CD4-positive, CD25-positive, alpha-beta regulatory T cell (primary cell): ENCODE measurements at regions not wholly inside any gene's neighbourhood (a gene's known extent, or its start where the extent isn't known, plus 50 kb on each side); places are given as distances from the start of the nearest gene placed in this dataset.
A peak's percentile ranks its signal among the peaks of the same experiment; 100 is the strongest.

Experiments
- ATAC-seq, 2 donors: fragments of 150-1000 bp; cut with Tn5 transposase; one replicate each; pipeline ENCODE4 v1.10.0; 2021; ENCODE audit warnings: low read depth in 2 of 2, moderate number of reproducible peaks in 2 of 2, moderate library complexity in 1 of 2
- DNase-seq, 3 donors: peaks; one replicate each; pipeline versions ENCODE4 v3.0.0 to v3.0.0-alpha.2; 2012 to 2022; ENCODE audit warnings: mixed read lengths in 1 of 3
- H3K27ac ChIP-seq: one replicate; pipeline ENCODE4 v1.7.0; 2013; ENCODE audit warnings: mild to moderate bottlenecking, low read length; ENCODE audit not compliant: insufficient read depth, poor library complexity, severe bottlenecking
- H3K27me3 ChIP-seq: one replicate; pipeline ENCODE4 v1.7.0; 2013; ENCODE audit warnings: low read length; ENCODE audit not compliant: control insufficient read depth, insufficient read depth
- H3K36me3 ChIP-seq: one replicate; pipeline ENCODE4 v1.7.0; 2013; ENCODE audit warnings: mild to moderate bottlenecking, low read length, moderate library complexity; ENCODE audit not compliant: control insufficient read depth, insufficient read depth
- H3K4me1 ChIP-seq: 2 replicates; pipeline ENCODE4 v1.7.0; 2013; ENCODE audit warnings: mild to moderate bottlenecking, low read length; ENCODE audit not compliant: insufficient read depth, control insufficient read depth, poor library complexity, severe bottlenecking
- H3K4me3 ChIP-seq: one replicate; pipeline ENCODE4 v1.7.0; 2013; ENCODE audit warnings: low read depth, mild to moderate bottlenecking, low read length, moderate library complexity
- H3K9me3 ChIP-seq, 2 experiments: 1 replicate in 1 of 2; 2 replicates in 1 of 2; pipeline ENCODE4 v1.7.0; 2013; ENCODE audit warnings: low read length in 2 of 2, mild to moderate bottlenecking in 1 of 2, moderate library complexity in 1 of 2; ENCODE audit not compliant: control insufficient read depth in 2 of 2
- H3K27ac Mint-ChIP-seq, 3 donors: one replicate each; pipeline ENCODE4 v1.8.0; 2020 to 2022; ENCODE audit warnings: mild to moderate bottlenecking in 3 of 3, mixed read lengths in 3 of 3, moderate library complexity in 2 of 3
- H3K27me3 Mint-ChIP-seq: one replicate; pipeline ENCODE4 v1.8.0; 2022; ENCODE audit warnings: mild to moderate bottlenecking, mixed read lengths
- H3K36me3 Mint-ChIP-seq: one replicate; pipeline ENCODE4 v1.8.0; 2020; ENCODE audit warnings: mixed read lengths
- H3K4me1 Mint-ChIP-seq, 4 donors: one replicate each; pipeline ENCODE4 v1.8.0; 2020 to 2022; ENCODE audit warnings: mixed read lengths in 4 of 4, mild to moderate bottlenecking in 1 of 4
- H3K4me3 Mint-ChIP-seq, 4 donors: one replicate each; pipeline ENCODE4 v1.8.0; 2020 to 2022; ENCODE audit warnings: mild to moderate bottlenecking in 4 of 4, mixed read lengths in 4 of 4, moderate library complexity in 3 of 4
- H3K9me3 Mint-ChIP-seq, 7 donors: one replicate each; pipeline ENCODE4 v1.8.0; 2020 to 2022; ENCODE audit warnings: mixed read lengths in 7 of 7, mild to moderate bottlenecking in 3 of 7, moderate library complexity in 2 of 7

DNA sequence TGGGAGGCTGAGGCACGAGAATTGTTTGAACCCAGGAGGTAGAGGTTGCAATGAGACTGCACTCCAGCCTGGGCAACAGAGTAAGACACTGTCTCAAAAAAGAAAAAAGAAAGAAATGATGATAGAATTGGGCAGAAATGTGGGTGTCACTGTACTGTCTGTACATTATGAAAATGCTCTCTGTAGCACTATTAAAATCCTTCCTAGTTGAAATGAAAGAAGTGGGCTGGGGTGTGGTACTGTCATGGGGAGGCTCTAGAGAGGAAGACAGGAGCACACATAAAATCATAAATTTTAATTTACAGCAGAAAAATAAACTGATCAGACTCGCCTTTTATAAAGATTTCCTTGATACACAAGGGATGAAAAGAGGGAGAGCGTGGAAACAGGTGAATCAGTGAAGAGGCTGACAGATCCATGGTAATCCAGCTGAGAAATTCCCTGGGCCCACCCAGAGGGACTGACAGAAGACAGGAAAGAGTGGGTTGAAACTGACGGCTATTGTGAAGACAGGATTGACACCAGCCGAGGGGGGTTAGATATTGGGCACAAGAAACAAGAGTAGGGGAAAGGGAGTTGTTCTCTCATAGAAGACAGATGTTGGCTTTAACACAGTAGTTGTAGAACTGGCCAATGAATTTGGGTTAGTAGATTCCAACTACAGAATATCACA is 96.4 kb upstream of the ATL2 start:
- DNase-seq: no peak
- H3K36me3 Mint-ChIP-seq: no peaks in the 10 kb centered on the region
- peak overlapping the region in 1 of 3 donors; percentile 57 for H3K27ac Mint-ChIP-seq
- no peak for ATAC-seq
- peaks cover 0 to 1% (median 0%) of the 10 kb centered on the region in 7 donors for H3K9me3 Mint-ChIP-seq
- Histone ChIP-seq H3K36me3 (no peaks in the 10 kb centered on the region), H3K4me1 (no peaks in the 10 kb centered on the region), H3K27me3 (peaks cover 5% of the 10 kb centered on the region), H3K9me3 (no peaks in the 10 kb centered on the region), H3K4me3 (no peak overlapping the region), H3K27ac (no peak overlapping the region)
- H3K4me1 Mint-ChIP-seq: peaks cover 0 to 6% (median 2%) of the 10 kb centered on the region in 4 donors
- H3K27me3 Mint-ChIP-seq: peaks cover 8% of the 10 kb centered on the region
- peak overlapping the region in 1 of 4 donors; percentile 4 for H3K4me3 Mint-ChIP-seq

DNA sequence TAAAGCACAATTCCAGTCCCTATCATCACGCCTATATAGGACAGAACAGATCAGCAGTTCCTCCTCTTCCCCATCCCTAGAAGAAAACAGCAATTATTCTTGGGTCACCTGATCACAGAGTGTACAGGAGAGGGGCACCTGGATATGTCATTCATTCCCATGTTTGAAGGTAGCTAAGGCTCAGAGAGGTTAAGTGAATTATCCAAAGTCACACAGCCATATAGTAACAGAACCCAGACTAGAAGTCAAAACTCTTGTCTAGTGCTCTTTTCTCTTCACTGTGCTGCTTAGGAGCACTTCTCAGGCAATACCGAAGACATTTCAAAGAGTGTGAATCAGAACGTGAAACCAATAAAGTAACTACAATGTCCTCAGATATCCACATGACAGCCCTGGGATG is 93.0 kb upstream of the ATL2 start:
- peaks cover 0 to 6% (median 2%) of the 10 kb centered on the region in 4 donors for H3K4me1 Mint-ChIP-seq
- ATAC-seq (no peak), DNase-seq (no peak)
- H3K27ac ChIP-seq: no peak overlapping the region
- H3K9me3 ChIP-seq: no peaks in the 10 kb centered on the region
- peaks cover 5% of the 10 kb centered on the region for H3K27me3 ChIP-seq
- H3K4me3 ChIP-seq: no peak overlapping the region
- H3K27me3 Mint-ChIP-seq: peaks cover 13% of the 10 kb centered on the region
- H3K4me3 Mint-ChIP-seq: no peak overlapping the region
- H3K36me3 Mint-ChIP-seq: no peaks in the 10 kb centered on the region
- no peak overlapping the region for H3K27ac Mint-ChIP-seq
- no peaks in the 10 kb centered on the region for H3K36me3 ChIP-seq
- H3K9me3 Mint-ChIP-seq: peaks cover 0 to 1% (median 0%) of the 10 kb centered on the region in 7 donors
- H3K4me1 ChIP-seq: no peaks in the 10 kb centered on the region

DNA sequence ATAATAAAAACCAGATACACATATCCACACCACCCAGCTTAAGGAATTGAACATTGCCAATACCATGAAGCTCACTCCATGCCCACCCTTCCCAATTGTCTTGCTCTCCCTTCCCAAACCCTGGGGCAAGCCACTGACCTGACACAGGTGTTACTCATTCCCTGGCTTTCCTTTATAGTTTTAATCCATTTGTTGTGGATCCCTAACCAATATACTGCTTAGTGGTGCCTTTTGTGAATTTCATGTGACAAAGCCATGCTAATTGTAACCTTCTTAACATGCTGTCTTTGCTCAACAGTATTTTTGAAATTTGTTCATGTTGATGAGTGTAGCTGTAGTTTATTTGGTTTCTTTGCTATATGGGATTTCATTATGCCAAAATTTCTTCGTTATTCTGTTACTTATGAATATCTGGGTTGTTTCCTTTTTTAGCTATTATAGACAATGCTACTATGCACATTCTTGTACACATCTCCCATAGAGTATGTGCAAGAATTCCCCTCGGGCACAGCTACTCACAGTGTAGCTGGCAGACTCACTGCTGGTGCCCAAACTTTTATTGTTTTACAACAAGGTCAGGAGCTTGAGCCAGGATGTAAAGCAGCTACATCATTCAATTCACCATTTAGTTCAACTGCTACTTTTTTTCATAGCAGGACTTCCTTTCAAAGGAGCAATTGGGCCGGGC is 90.8 kb upstream of the ATL2 start:
- Histone ChIP-seq H3K9me3 (no peaks in the 10 kb centered on the region), H3K27ac (no peak overlapping the region), H3K4me1 (no peaks in the 10 kb centered on the region), H3K36me3 (no peaks in the 10 kb centered on the region), H3K4me3 (no peak overlapping the region), H3K27me3 (peaks cover 2% of the 10 kb centered on the region)
- no peak for DNase-seq
- Mint-ChIP-seq H3K27me3 (peaks cover 12% of the 10 kb centered on the region), H3K27ac (no peak overlapping the region), H3K36me3 (no peaks in the 10 kb centered on the region), H3K9me3 (no peaks in the 10 kb centered on the region), H3K4me1 (no peaks in the 10 kb centered on the region), H3K4me3 (no peak overlapping the region)
- ATAC-seq: no peak

DNA sequence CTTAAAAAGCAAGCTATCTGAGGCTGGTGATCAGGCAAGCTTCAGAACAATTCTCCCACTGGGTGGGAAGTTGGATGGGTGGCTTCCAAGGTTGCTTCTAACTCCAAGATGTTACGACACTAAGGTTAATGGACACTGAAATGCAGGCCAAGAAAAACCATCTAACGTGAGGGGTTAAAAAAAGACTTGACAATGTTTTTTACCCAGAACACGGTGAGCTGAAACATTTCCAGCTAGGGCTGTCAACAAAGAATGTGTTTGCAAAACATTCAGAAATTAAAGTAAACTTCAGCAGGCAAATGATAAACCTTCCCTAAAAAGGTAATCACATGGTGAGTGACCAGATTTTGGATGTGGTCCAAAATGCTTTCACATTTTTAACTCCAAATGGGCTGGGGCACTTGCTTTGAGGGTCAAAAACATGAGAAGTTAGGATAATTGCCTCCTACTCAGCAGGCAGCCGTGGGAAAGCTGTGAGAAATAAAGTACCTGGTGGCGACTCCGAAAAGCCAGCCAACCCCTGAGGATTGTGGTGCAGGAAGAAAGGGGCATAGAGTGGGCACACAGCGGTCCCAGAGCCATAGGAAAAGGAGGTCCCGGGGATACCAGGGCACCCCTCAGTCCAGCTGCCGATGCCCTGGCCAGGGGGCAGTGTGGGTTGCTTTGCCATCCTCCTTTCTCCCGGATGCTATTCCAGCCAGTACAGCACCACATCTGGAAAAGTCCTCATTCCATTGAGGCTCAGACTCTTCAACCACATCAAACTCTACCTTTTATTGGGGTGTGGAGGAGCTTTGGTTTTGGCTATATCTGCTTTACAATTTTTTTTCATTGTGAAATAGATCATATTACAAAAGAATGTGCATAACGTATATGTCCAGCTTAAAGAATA is 90.0 kb upstream of the ATL2 start:
- no peak for ATAC-seq
- Histone ChIP-seq H3K27me3 (peaks cover 2% of the 10 kb centered on the region), H3K4me3 (no peak overlapping the region), H3K9me3 (no peaks in the 10 kb centered on the region), H3K36me3 (no peaks in the 10 kb centered on the region), H3K27ac (no peak overlapping the region), H3K4me1 (no peaks in the 10 kb centered on the region)
- Mint-ChIP-seq H3K4me3 (no peak overlapping the region), H3K9me3 (no peaks in the 10 kb centered on the region), H3K27me3 (peaks cover 12% of the 10 kb centered on the region), H3K4me1 (no peaks in the 10 kb centered on the region), H3K27ac (no peak overlapping the region), H3K36me3 (no peaks in the 10 kb centered on the region)
- DNase-seq: no peak

DNA sequence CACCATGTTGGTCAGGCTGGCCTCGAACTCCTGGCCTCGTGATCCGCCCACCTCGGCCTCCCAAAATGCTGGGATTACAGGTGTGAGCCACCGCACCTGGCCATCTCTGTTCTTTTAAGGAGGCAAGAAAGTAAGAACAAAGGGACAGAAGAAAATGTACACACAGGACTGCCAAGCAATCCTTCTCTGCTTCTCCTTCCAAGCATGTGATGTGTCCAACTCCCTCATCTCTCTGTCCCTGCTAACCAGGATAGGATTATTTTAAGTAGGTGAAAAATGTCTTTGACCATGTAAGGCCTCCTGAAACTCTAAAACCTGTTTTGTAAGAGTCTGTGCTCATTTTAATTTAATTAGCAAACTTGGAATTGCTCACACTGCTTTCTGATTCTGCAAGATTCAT is 89.3 kb upstream of the ATL2 start:
- H3K27me3 Mint-ChIP-seq: peaks cover 12% of the 10 kb centered on the region
- H3K36me3 Mint-ChIP-seq: no peaks in the 10 kb centered on the region
- no peak overlapping the region for H3K27ac ChIP-seq
- ATAC-seq (no peak), DNase-seq (no peak)
- no peaks in the 10 kb centered on the region for H3K4me1 Mint-ChIP-seq
- no peaks in the 10 kb centered on the region for H3K9me3 ChIP-seq
- no peak overlapping the region for H3K27ac Mint-ChIP-seq
- no peak overlapping the region for H3K4me3 Mint-ChIP-seq
- H3K27me3 ChIP-seq: peaks cover 2% of the 10 kb centered on the region
- H3K4me1 ChIP-seq: no peaks in the 10 kb centered on the region
- H3K36me3 ChIP-seq: no peaks in the 10 kb centered on the region
- H3K9me3 Mint-ChIP-seq: no peaks in the 10 kb centered on the region
- no peak overlapping the region for H3K4me3 ChIP-seq

DNA sequence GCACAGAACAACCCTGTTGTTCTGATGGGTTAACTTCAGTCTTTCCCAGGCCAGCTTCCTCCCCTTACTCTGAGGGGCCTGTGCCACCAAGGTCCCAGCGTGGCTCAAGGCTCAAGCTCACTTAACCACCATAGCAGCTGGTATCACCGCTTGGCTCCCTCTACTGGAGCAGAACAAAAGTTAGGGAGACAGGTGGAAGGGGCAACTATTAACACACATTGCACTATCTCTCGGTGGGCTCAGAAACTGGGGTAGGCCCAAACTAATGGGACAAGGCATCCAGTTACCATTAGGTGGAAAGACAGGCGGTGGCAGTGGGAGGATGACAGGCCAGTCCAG is 88.7 kb upstream of the ATL2 start:
- H3K27me3 ChIP-seq: no peaks in the 10 kb centered on the region
- no peak overlapping the region for H3K27ac Mint-ChIP-seq
- H3K4me3 Mint-ChIP-seq: no peak overlapping the region
- H3K4me1 ChIP-seq: no peaks in the 10 kb centered on the region
- no peak overlapping the region for H3K4me3 ChIP-seq
- H3K36me3 Mint-ChIP-seq: no peaks in the 10 kb centered on the region
- H3K4me1 Mint-ChIP-seq: no peaks in the 10 kb centered on the region
- H3K27ac ChIP-seq: no peak overlapping the region
- ATAC-seq (no peak), DNase-seq (peak in 2 of 3 donors; percentile 4 to 37)
- H3K9me3 ChIP-seq: no peaks in the 10 kb centered on the region
- no peaks in the 10 kb centered on the region for H3K36me3 ChIP-seq
- H3K27me3 Mint-ChIP-seq: peaks cover 12% of the 10 kb centered on the region
- H3K9me3 Mint-ChIP-seq: no peaks in the 10 kb centered on the region

DNA sequence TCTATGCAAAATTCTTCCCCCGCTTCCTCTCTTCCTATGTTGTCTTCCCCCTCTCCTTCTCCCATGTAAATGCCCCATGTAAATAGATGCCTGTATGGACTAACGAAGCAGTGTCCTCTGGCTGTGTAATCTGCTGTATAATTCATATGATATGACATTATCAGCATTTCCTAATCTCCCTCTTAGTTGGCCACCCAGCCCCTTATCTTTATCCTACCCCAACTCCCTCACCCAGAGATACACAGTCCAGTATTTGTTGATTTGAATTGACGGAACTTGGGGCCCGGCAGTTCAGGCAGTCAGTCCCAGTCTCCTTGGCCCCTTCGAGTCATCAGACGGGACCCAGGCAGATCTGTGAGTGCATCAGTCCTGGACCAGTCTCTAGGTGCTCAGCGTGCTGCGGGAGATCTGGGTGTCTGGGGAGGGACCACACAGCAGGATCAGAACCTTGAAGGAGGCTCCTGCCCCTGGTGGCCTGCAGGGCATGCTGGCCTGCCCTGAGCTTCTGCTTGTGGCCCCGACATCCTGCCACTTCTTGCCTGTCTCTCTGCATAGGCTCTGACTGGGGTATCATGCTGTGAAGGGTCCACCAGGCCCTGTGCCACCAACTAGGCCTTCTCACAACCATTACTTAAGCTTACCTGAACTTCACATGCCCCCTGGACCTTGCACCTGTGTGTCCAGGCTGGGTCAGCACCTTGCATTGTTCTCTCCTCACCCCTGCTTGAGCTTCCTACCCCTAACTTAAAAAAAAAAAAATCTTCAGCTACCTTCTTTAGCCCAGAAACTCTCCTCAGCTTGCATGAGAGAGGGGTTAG is 88.1 kb upstream of the ATL2 start:
- no peaks in the 10 kb centered on the region for H3K36me3 ChIP-seq
- Mint-ChIP-seq H3K4me1 (no peaks in the 10 kb centered on the region), H3K27ac (no peak overlapping the region), H3K36me3 (no peaks in the 10 kb centered on the region), H3K4me3 (no peak overlapping the region), H3K27me3 (peaks cover 12% of the 10 kb centered on the region), H3K9me3 (peaks cover 0 to 1% (median 0%) of the 10 kb centered on the region in 7 donors)
- ATAC-seq (no peak), DNase-seq (no peak)
- no peaks in the 10 kb centered on the region for H3K27me3 ChIP-seq
- no peak overlapping the region for H3K4me3 ChIP-seq
- H3K4me1 ChIP-seq: no peaks in the 10 kb centered on the region
- no peaks in the 10 kb centered on the region for H3K9me3 ChIP-seq
- H3K27ac ChIP-seq: no peak overlapping the region
